GM19328 (cell line): ENCODE measurements at regions not wholly inside any gene's neighbourhood (a gene's known extent, or its start where the extent isn't known, plus 50 kb on each side); places are given as distances from the start of the nearest gene placed in this dataset.
"Not testable (repeated sequence)": the region's sequence is repeated elsewhere in the genome, so short reads cannot be mapped to it uniquely, and the experiment has no call there.

ENCODE experiments used
- ATAC-seq: cut with Tn5 transposase; IDR thresholded peaks from one replicate; pipeline ENCODE4 v1.9.1; 2021; ENCODE audit warnings: mild to moderate bottlenecking, moderate library complexity; ENCODE audit not compliant: unreplicated experiment

GRCh38 chr4:38463268-38463958, 200.6 kb upstream of the KLF3 start:
- no peak for ATAC-seq

- ATAC-seq = no peak
Observed at GRCh38 chr4:38464328-38464727, 199.7 kb upstream of the KLF3 start.

GRCh38 chr4:38466401-38466800, 197.6 kb upstream of the KLF3 start:
- no peak for ATAC-seq

GRCh38 chr4:38467296-38467695, 196.7 kb upstream of the KLF3 start:
- ATAC-seq = no peak

GRCh38 chr4:38468339-38468866, 195.6 kb upstream of the KLF3 start:
- ATAC-seq = no peak

- ATAC-seq = no peak
Observed at GRCh38 chr4:38469410-38469809, 194.6 kb upstream of the KLF3 start.

- no peak for ATAC-seq
Observed at GRCh38 chr4:38470735-38471262, 193.2 kb upstream of the KLF3 start.

- no peak for ATAC-seq
Observed at GRCh38 chr4:38482696-38483095, 181.3 kb upstream of the KLF3 start.

GRCh38 chr4:38483628-38484027, 180.4 kb upstream of the KLF3 start:
- not testable (repeated sequence) for ATAC-seq

GRCh38 chr4:38489011-38489861, 174.8 kb upstream of the KLF3 start:
- ATAC-seq = no peak

GRCh38 chr4:38489924-38490639, 173.9 kb upstream of the KLF3 start:
- ATAC-seq = no peak

- ATAC-seq = no peak
Observed at GRCh38 chr4:38490753-38491446, 173.1 kb upstream of the KLF3 start.

- ATAC-seq = no peak
Observed at GRCh38 chr4:38491854-38492478, 172.0 kb upstream of the KLF3 start.

GRCh38 chr4:38493066-38493465, 170.9 kb upstream of the KLF3 start:
- ATAC-seq = no peak

GRCh38 chr4:38495446-38495845, 168.6 kb upstream of the KLF3 start:
- no peak for ATAC-seq

GRCh38 chr4:38497121-38497520, 166.9 kb upstream of the KLF3 start:
- ATAC-seq = no peak

GRCh38 chr4:38499101-38499500, 164.9 kb upstream of the KLF3 start:
- no peak for ATAC-seq

- no peak for ATAC-seq
Observed at GRCh38 chr4:38500433-38500832, 163.6 kb upstream of the KLF3 start.

GRCh38 chr4:38501698-38502097, 162.3 kb upstream of the KLF3 start:
- no peak for ATAC-seq
